HepG2 (cell line): ENCODE measurements at regions not wholly inside any gene's neighbourhood (a gene's known extent, or its start where the extent isn't known, plus 50 kb on each side); places are given as distances from the start of the nearest gene placed in this dataset.

Experiments used
- BCL6 ChIP-seq: IDR thresholded peaks from 2 replicates; pipeline ENCODE4 v1.6.1; 2016; ENCODE audit warnings: missing genetic modification reagents, missing compliant biosample characterization
- FOSL2 ChIP-seq: sonication (generic); formaldehyde crosslinking; IDR thresholded peaks from 2 replicates; pipeline ENCODE4 v1.4.0; 2020; ENCODE audit warnings: missing genetic modification reagents
- FOXA3 ChIP-seq: IDR thresholded peaks from 2 replicates; pipeline ENCODE4 v1.6.1; 2016; ENCODE audit warnings: missing genetic modification reagents, missing compliant biosample characterization
- IRF2 ChIP-seq: IDR thresholded peaks from 2 replicates; pipeline ENCODE4 v1.6.1; 2018; ENCODE audit warnings: missing genetic modification reagents, missing compliant biosample characterization
- MTA1 ChIP-seq: sonication (generic); formaldehyde crosslinking; IDR thresholded peaks from 2 replicates; pipeline ENCODE4 v1.4.0; 2020; ENCODE audit warnings: missing genetic modification reagents, mild to moderate bottlenecking, borderline replicate concordance
- POLR2AphosphoS5 ChIP-seq: IDR thresholded peaks from 2 replicates; pipeline ENCODE4 v1.6.1; 2012; ENCODE audit warnings: low read depth, low read length
- SMAD1 ChIP-seq: sonication (generic); formaldehyde crosslinking; IDR thresholded peaks from 2 replicates; pipeline ENCODE4 v1.4.0; 2020; ENCODE audit warnings: missing genetic modification reagents, low read depth, mild to moderate bottlenecking, borderline replicate concordance
- TF ChIP-seq, protein P1 (sequence below): sonication (generic); formaldehyde crosslinking; IDR thresholded peaks from 2 replicates; pipeline ENCODE4 v1.8.0; 2022; ENCODE audit warnings: mild to moderate bottlenecking, missing genetic modification reagents; ENCODE audit not compliant: insufficient replicate concordance
- TF ChIP-seq, protein P2 (sequence below): sonication (generic); formaldehyde crosslinking; IDR thresholded peaks from 2 replicates; pipeline ENCODE4 v1.5.0; 2020; ENCODE audit warnings: missing genetic modification reagents
- TF ChIP-seq, protein P3 (sequence below): conservative IDR thresholded peaks from 2 replicates; pipeline ENCODE4 v1.6.1; 2018; ENCODE audit warnings: missing genetic modification reagents

DNA sequence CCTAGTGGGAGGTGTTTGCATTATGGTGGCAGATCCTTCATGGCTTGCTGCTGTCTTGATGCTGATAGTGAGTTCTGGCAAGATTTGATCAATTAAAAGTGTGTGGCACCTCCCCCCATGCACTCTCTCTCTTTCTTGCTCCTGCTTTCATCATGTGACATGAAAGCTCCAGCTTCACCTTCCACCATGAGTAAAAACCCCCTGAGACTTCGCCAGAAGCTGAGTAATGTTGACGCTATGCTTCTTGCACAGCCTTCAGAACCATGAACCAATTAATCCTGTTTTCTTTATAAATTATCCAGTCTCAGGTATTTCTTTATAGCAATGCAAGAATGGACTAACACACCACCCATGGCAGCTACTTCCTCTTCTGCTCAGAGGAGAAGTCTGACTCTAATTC is 2181.4 kb upstream of the PIK3C3 start:
- TF ChIP-seq MTA1 (CRISPR knock-in tag): no peak
- TF ChIP-seq POLR2AphosphoS5: no peak
- TF ChIP-seq, protein P1, sequence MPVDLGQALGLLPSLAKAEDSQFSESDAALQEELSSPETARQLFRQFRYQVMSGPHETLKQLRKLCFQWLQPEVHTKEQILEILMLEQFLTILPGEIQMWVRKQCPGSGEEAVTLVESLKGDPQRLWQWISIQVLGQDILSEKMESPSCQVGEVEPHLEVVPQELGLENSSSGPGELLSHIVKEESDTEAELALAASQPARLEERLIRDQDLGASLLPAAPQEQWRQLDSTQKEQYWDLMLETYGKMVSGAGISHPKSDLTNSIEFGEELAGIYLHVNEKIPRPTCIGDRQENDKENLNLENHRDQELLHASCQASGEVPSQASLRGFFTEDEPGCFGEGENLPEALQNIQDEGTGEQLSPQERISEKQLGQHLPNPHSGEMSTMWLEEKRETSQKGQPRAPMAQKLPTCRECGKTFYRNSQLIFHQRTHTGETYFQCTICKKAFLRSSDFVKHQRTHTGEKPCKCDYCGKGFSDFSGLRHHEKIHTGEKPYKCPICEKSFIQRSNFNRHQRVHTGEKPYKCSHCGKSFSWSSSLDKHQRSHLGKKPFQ (CRISPR knock-in tag): no peak
- no peak for TF ChIP-seq IRF2 (CRISPR knock-in tag)
- TF ChIP-seq BCL6 (CRISPR knock-in tag): no peak
- TF ChIP-seq, protein P2, sequence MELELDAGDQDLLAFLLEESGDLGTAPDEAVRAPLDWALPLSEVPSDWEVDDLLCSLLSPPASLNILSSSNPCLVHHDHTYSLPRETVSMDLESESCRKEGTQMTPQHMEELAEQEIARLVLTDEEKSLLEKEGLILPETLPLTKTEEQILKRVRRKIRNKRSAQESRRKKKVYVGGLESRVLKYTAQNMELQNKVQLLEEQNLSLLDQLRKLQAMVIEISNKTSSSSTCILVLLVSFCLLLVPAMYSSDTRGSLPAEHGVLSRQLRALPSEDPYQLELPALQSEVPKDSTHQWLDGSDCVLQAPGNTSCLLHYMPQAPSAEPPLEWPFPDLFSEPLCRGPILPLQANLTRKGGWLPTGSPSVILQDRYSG: no peak
- TF ChIP-seq FOXA3 (CRISPR knock-in tag): no peak
- TF ChIP-seq FOSL2 (CRISPR knock-in tag): no peak
- TF ChIP-seq, protein P3, sequence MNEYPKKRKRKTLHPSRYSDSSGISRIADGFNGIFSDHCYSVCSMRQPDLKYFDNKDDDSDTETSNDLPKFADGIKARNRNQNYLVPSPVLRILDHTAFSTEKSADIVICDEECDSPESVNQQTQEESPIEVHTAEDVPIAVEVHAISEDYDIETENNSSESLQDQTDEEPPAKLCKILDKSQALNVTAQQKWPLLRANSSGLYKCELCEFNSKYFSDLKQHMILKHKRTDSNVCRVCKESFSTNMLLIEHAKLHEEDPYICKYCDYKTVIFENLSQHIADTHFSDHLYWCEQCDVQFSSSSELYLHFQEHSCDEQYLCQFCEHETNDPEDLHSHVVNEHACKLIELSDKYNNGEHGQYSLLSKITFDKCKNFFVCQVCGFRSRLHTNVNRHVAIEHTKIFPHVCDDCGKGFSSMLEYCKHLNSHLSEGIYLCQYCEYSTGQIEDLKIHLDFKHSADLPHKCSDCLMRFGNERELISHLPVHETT: no peak
- no peak for TF ChIP-seq SMAD1 (CRISPR knock-in tag)
